GM21717 (cell line): ENCODE measurements at regions not wholly inside any gene's neighbourhood (a gene's known extent, or its start where the extent isn't known, plus 50 kb on each side); places are given as distances from the start of the nearest gene placed in this dataset.
"Not testable (repeated sequence)": the region's sequence is repeated elsewhere in the genome, so short reads cannot be mapped to it uniquely, and the experiment has no call there.

ENCODE experiments used
- ATAC-seq: cut with Tn5 transposase; IDR thresholded peaks from one replicate; pipeline ENCODE4 v1.9.1; 2021; ENCODE audit warnings: mild to moderate bottlenecking, moderate library complexity; ENCODE audit not compliant: unreplicated experiment

DNA sequence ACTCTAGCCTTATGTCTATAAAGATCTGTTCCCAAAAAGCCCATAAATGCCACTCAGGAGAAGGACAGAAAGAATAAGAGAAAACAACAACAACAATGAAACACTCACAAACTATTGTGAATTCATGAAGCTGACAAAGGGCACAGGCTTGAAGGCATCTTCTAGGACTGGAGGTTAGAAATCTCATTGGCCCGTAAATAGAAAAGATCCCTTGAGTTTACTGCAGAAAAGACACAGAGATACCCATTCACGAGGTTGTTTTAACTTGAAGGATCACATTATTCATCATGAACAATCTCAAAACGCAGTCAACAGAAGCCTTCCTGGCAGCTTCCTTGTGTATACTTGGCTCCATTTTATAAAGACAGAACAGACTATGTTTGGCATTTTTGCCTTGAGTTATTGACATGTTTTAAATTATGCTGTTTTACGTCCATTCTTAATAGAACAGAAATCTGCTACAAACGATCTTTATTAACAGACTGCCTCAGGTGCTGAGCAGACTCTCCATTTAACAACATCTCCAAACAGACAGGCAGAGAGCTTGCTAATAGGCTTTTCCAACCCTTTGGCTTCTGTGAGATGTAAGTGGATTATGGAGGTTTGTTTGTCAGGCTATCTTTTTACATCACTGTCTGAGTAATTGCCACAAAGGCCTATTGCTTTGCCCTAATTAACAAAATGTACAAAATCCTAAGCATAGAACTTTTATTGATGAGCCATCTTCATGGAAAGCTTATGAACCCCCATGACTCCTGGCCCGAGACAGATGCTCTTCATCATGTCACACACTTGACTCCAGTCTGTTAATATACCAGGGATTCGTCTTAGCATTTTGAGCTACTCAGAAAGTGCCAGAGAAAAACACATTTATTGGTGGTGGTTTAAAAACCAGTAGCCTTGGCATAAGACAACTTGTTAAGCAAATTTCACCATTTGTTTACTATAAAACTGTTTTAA lies 735.3 kb upstream of the ZNF608 start:
- ATAC-seq: no peak

DNA sequence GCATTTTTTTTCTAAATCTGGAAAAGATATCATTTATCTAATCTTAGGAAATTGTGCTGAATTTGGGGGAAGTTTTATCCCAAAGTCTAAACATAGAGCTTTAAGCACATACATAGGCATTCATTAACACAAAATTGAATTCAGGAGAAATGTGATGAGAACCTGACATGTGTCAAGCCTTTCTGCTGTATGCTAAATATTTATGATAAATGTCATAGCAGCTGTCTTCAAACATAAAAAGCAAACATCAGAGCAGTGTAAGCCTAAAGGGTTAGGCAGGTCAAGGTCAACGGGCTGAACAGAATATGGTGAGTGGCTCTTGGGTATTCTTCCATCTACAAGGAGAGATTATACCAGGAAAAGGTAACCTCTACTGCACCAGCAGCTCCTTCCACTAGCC lies 737.2 kb upstream of the ZNF608 start:
- ATAC-seq: no peak

DNA sequence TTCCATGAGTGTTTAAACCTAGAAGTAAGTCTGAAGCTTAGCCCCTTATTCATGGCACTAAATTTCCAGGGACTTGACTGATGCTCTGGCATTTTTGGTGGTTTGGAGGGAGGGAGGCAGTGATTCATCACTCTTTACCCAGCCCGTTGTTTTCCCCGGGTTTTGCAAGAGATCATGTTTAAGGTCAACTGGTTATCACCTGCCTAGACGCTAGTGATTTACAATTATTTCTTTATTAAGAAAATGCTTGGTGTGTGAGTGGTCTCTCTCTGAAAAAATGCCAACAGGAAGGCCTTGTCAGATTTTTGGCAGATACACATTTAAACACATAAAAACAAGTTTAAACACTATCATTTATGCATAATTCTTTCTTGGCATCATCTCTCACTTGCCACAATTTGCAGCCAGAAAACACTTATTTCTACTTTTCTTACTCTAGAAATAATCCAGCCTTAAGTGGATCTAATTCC lies 737.9 kb upstream of the ZNF608 start:
- ATAC-seq: no peak

DNA sequence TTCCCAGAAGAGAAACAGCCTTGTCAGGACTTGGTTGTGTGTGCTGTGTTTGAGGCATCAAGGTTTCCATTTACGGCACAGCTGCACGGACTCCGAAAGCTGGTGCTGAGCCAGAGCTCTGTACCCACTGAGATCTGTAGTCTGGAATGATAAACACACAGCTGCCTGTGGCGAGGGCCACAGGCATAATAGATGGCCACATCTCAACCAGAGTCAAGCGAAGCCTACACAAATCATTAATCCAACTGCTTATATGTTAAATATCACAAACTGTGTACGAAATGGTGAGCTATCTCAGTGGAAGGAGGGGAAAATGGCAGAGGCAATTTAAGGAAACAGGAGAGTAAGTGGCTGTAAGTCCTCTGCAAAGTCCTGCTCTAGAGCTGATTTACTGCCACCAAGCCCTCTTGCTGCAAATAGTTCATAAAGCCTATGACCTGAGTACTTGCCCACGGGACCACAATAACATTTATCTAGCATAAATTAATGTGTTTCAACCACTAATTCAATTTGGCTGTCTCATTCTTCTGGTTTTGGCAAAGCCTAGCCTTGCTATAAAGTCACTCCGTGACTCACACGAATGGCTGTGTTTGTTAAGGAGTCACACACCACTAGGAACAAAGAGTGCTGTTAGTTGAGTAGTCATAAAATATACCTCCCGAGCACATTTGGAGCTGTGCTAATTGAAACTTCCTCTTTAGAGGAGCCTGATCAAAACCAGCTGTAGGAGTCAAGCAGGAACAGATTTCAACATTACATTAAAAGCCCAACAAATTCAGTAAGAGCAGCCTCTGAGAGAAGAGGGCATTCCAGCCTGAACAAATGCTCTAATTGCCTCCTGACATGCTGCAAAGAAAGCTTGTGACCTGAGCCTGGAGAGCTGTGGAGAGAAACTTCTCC lies 738.6 kb upstream of the ZNF608 start:
- no peak for ATAC-seq

DNA sequence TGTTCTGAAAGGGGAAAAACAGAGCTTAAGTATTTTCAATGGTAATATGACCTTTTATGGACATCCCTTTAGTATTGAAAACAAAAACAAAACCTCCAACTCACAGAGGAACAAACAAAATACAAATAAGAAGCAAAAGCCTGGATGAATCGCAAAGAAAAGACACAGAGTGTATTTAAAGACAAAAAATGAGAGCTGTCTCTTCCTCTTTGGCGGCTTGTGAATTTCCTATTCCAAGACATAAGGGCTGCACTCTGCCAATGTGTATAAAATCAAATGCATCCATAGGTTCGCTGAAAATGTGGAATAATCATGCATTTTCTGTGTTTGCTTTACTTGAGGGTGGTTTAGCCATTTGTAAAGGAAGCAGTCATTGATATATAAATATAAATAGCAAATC lies 739.3 kb upstream of the ZNF608 start:
- ATAC-seq: no peak

DNA sequence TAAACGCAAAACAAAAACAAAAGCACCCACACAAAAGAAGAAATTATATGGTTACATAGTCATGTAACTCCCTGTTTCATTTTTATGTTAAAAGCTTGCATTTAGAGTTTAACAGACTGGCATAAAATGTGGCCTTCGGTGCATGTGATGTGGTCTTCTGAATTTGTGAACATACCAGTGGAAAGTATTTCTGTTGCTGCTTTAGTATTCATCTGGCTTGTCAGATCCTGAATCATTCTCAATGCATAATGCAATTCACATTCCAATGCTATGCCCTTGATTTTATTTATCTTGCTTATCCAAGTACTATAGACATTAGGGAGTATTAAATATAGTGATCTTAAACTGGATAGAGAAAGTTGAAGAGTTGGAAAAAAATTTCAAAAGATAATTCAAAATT lies 740.2 kb upstream of the ZNF608 start:
- no peak for ATAC-seq

DNA sequence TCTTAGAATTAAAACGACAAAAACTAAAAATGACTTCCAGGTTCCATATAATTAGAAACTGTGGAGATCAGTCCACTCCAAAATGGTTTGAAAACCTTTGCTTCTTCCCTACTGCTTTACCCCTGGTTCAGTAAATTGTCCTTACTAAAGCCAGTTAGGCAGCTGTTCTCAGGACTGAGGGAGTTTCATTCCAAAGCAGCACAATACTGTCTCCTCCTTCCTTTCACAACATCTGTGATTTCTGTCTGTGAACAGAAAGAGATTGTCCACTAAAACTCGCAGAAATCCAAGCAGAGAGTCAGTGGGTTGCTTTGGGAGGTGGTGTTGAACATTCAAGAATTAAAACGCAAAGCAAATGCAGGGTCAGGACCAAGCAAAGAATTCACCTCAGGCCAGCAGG lies 740.8 kb upstream of the ZNF608 start:
- ATAC-seq: no peak

DNA sequence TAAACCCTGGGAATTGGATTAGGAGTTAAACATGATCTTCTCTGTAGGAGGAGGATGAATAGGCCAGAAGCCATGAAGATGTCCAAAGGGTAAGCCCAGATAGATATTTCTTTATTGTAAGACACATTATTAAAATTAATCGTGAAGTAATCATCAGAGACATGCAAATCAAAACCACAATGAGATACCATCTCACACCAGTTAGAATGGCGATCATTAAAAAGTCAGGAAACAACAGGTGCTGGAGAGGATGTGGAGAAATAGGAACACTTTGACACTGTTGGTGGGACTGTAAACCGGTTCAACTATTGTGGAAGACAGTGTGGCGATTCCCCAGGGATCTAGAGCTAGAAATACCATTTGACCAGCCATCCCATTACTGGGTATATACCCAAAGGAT lies 741.2 kb upstream of the ZNF608 start:
- ATAC-seq: not testable (repeated sequence)

DNA sequence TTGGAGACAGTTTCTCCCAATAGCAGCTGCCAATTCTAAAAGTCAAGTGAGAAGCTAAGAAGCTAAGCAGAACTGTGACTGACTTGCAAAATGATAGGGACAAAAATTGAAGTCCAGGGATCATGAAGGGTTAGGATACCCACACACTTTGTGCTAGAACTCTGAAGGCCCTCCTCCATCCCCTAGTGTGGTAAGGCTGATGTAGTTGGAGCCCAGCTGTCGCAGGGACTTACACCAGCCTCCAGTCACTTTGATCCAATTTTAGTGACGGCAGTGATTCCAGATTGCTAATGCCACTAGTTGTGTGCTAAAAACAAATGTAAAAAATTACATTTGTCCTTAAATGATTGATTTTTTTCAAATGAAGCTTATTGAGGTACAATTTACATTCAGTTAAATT lies 742.7 kb upstream of the ZNF608 start:
- ATAC-seq: no peak

DNA sequence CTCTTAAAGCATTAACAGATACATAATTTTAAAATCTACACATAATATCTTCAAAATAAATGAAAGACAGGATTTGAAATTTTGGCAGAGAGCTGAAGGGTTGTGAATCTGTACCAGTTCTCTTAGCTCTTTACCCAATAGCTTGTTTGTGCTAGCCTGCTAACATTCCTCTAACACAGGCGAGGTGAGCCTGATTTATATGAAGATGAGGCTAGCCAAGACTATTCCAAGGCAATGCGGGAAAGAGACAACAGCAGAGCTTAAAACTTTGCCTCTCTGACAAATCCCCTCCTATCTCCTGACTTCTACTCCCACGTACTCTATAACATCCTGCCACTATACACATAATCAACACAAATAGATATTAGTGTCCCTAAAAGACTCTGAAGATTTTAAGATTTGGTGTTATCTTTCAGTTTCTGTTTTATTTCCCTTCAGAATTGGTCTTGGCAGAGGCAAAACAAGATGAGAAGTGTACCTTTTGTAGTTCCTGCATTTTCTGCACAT lies 745.6 kb upstream of the ZNF608 start:
- ATAC-seq: no peak

DNA sequence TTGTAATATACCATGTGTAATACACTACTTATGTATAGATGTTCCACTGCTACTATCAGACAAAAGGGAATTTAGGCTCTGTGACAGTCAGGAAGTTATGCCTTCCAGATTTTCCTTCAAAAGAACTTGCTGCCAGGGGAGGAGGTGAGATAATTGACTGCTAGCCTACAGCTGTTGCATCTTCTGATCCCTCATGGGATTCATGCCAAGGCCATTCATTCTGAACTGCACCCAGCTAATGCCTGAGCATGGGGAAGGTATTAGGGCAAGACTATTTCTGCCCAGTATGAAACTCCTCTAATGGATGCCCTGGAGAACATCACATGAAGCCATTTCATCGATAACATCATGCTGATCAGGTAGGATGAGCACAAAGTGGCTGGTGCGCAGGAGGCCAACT lies 746.5 kb upstream of the ZNF608 start:
- ATAC-seq: no peak

DNA sequence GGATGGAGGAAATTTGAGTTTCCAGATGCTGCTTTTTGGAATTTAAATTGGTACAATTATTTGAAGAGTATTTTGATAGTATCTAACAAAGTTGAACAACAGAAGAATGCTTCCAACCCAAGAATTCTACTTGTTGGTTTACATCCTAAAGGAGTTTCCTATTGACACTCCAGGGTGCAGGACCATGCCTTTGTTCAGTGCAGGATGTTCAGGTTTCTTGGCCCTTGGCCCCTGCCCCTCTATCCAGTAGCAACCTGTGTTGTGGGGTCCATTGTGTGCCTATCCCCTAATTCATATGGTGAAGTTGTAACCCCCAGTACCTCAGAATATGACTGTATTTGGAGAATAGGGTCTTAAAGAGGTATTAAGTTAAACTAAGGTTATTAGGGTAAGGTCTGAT lies 750.0 kb upstream of the ZNF608 start:
- no peak for ATAC-seq

DNA sequence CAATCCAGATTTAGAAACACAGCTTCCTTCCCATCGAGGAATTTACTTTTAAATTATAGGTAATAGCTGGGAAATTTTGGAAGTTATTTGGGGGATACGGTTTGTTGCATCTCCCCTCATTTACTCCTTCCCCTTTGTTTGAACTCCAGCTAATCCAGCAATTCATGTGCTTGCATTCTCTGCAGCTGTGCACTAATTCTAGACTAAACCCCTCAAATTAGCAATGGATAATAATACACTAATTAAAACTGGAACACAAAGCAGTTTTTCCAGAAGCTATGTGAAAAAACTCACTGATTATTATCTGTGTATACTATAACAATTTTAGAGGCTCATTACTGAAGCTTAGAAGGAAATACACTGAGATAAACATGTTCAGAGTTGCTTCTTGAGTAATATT lies 751.2 kb upstream of the ZNF608 start:
- no peak for ATAC-seq

DNA sequence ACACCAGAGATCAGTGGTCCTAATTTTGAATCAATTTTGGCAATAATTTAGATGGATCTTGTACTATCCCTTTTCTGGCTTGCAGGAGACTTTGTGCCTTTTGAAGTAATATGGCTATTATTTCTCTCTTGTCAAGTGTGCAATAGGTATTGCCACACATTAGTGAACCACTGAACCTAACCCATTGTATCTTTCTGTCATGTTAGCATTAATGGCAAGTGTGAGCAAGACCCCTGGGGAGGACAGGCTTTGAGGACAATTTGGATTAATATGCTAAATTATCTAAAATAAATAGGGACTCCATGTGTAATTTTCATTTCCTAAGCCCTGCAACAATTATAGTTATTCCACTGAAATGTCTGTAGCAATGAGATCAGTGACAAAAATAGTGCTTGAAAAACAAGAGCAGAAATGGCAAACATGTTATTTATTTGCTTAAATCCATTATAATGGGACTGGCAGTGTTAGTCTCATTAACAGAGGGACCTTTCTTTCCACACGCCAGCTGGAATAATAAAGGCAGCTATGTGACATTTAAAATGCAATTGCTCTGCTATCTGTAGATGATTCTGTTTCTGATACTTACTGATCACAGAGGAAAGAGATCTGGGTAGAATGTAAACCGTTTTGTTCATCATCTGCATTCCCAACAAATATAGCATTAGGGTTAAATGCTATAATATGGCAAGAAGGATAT lies 753.3 kb upstream of the ZNF608 start:
- ATAC-seq: no peak

DNA sequence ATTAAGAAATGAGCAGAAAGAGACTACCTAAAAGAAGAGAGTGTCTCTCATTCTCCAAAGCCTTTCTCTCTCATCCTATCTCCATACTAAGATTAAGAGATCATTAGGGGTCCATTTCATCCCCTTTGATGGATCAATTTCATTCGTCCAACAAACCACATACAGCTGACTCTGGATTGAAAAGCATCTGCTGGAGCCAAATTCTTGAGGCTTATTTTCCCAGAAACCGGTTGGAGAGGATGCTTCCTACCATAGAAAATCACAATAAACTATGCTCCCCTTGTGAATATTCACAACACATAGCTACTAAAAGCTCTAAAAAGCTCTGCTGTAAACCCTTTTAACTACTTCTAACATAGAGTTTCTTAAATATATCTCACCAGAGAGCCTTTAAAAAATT lies 755.0 kb upstream of the ZNF608 start:
- ATAC-seq: no peak

DNA sequence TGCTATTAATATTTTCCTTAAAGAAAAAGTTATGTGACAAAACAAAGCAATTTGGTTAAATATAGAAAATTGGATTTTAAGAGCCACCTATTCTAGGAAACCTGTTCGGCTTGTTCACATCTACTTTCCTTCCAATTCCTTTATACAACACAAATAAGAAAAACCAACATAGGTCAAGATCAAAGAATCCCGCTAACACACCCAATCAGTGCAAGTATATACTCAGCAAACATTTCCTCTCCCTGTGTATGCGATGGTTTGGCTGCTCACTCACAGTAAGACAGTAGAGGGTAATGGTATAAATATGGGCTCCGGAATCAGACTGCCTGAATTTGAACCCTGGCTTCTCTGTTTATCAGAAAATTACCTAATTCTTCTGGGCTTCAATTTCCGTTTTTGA lies 757.5 kb upstream of the ZNF608 start:
- ATAC-seq: no peak

DNA sequence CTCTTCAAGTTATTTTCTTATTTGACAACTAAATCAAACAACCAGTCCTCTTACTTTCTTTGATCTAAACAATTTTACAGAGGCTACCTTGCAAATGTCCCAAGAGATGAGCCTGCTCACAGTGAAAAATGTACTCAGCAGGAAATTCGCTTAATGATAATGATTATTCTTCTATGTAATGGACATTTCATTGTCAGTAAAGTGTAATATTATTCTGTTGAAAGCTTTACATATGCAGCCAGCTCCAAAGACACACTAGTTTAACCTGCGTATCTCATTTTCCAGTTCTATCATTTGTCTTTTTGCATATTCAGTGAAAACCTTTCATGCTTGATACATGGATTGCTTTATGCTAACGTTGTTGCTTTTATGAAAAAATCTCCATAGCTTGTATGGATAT lies 758.7 kb upstream of the ZNF608 start:
- no peak for ATAC-seq

DNA sequence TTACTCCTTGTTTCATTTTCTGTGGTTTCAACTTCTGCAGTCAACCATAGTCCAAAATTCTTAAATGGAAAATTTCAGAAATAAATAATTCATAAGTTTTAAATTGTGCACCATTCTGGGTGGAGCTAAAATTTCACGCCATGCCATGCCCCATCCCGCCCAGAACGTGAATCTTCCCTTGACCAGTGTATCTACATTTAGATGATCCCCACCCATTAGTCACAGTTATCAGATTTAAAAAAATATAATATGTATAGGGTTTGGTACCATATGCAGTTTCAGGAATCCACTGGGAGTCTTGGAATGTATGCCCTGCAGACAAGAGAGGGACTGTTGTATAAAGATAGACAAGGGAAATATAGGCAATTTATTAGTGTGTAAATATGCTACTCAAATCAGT lies 759.7 kb upstream of the ZNF608 start:
- no peak for ATAC-seq

DNA sequence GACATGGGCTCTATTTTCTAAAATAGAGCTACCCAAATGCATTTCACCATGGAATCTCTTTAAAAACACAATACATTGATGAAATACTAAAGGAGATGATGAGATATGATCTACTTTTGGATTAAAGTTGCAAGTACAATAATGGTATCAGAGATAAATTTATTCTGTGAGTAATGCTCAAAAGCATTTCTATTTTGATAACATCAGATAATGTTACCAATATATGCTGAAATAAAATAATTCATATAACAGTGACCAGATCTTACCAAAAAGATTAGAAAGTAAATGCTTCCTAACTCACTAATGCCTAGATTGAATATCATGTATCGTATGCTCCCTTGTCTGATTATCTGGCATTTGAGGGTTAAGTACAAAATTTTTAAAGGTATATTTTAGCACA lies 761.8 kb upstream of the ZNF608 start:
- no peak for ATAC-seq

DNA sequence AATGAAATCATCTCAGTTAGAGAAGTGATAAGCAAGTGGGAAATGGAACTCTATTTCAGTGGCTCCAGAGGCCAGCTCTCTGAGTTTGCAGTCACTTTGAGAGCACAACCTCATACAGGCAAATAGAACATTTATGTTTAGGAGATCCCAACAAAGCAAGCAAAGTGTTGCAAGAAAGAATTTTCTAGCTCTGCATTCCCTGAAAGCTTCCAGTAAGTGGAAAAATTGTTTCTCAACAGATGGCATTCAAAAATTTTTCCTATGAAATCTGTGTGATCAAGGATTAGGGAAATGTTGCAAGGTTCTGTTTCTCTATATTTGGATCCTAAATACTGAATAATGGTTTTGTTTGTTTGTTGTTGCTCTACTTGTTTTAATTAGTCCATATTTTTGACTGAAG lies 764.2 kb upstream of the ZNF608 start:
- no peak for ATAC-seq

DNA sequence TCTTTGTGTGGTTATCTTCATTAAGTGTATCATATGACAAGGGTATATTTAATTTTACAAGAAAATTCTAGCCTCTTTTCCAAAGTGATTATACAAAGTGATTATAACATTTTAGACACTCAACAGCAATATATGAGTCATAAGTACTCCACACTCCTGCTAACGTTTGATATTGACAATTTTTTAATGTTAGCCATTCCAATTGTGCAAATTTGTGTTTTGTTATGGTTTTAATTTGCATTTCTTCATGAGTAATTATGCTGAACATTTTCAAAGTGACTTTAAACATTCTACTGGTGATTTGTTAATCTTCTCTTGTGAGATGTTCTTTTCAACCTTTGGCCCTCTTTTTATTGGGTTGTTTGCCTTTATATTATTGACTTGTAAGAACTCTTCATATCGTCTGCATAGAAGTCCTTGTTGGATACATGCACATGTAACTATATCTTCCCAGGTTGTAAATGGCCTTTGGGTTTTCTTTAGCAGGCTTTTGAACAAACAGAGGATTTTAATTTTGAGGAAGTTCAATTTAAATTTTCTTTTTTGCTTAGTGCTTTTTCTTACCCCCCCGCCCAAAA lies 771.6 kb upstream of the ZNF608 start:
- no peak for ATAC-seq
